ENCODE measurements at regions not wholly inside any gene's neighbourhood (a gene's known extent, or its start where the extent isn't known, plus 50 kb on each side); places are given as distances from the start of the nearest gene placed in this dataset.

DNA sequence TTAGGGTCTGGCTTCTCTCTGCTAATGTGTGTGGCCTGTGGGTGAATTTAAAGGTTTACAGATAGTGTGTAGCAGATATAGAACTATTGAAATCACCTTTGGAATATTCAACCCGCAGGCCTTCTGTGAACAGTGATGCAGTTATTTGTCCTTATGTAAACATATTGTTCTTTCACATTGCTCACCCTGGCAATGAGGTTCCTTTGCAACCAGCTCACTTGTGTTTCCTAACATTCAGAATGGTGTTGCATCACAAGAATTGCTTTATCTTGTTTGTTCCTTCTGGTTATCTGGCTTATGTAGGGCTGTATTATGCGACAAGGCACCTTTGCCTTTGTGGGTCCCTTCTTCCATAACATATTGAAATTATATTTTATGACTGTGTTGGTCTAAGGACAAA is 370.3 kb downstream of the NNT start:
- no peak for DNase-seq (ENCODE audit: low spot score)
- intact Hi-C loops (cut with DNase I) = no loop called here

DNA sequence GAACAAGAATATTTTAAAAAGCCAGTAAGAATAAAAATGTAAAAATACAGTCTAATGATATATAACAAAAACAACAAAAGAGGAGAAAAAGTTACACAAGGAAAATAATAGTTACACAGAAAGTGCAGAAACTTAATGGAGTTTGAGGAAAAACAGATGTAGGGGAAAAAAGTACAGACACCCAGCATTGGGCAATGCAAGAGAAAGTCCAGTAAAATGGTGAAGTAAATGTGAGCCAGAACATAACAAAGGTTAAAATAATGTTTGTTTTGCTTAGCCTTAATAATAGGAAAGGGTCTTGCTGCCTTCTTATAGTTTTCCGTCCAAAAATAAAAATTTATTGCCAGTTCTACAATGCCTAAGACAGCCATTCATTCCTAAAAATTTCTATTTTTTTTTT is 364.2 kb downstream of the NNT start:
- DNase-seq (ENCODE audit: low spot score) = no peak
- intact Hi-C loops (cut with DNase I) = no loop called here

DNA sequence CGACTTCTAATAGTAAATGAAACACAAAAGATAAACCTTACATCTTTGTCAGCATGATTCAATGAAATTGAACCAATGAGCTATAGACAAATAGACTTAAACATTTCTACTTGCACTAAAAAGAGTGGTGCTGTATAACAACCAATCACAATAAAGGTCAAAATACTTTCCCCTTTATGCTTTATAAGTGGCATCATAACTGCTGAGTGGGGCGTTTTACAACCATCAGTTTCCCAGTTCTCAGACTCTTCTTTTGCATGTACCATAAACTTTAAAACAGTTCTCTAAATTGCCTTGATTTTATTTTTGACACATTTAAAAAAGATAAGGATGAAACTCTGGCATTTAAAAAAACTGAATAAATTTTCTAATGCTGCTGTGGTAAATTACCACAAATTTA is 356.2 kb downstream of the NNT start:
- intact Hi-C loops (cut with DNase I) = no loop called here

DNA sequence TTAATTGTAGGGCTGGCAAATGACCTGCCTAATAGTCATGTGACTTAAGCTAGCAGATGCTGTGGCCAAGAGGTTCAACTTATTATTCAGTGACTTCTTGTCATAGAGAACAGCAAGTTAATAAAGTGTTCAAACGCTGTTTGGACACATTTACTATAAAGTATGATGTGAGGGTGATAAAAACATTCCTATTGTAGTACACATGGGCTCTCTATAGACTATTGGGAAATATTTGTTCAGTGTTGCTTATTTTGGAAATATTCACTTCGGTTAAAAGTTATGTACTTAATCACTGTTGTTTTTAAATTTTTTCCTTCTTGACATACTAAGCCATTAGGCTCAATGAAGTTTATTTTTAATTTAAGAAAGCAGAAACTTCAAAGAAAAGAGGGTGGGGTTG is 345.0 kb downstream of the NNT start:
- no peak for DNase-seq (ENCODE audit: low spot score)
- intact Hi-C loops (cut with DNase I) = no loop called here

More for the DNA sequence above, 356.2 kb downstream of the NNT start:
- DNase-seq (ENCODE audit: low spot score) = no peak

DNA sequence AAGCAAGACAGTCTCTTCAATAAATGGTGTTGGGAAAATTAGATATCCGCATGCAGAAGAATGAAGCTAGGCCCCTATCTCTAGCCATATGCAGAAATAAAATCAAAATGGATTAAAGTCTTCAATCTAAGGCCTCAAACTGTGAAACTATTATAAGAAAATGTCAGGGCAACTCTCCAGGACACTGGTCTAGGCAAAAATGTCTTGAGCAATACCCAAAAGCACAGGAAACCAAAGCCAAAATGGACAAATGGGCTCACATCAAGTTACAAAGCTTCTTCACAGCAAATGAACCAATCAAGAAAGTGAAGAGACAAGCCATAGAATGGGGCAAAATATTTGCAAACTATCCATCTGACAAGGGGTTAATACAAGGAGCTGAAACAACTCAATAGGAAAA is 338.8 kb downstream of the NNT start:
- intact Hi-C loops (cut with DNase I) = no loop called here
- DNase-seq (ENCODE audit: low spot score) = no peak

DNA sequence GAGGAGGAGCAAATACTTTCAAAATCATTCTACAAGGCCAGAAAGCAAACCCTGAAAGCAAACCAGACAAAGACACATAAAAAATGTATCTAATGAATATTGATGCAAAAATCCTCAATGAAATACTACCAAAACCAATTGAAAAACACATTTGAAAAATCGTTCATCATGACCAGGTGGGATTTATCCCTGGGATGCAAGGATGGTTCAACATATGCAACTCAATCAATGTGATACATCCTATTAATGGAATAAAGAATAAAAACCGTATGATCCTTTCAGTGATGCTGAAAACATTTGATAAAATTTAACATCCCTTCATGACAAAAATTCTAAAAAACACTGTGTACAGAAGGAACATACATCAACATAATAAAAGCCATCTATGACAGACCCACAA is 337.6 kb downstream of the NNT start:
- no peak for DNase-seq (ENCODE audit: low spot score)
- intact Hi-C loops (cut with DNase I) = no loop called here

DNA sequence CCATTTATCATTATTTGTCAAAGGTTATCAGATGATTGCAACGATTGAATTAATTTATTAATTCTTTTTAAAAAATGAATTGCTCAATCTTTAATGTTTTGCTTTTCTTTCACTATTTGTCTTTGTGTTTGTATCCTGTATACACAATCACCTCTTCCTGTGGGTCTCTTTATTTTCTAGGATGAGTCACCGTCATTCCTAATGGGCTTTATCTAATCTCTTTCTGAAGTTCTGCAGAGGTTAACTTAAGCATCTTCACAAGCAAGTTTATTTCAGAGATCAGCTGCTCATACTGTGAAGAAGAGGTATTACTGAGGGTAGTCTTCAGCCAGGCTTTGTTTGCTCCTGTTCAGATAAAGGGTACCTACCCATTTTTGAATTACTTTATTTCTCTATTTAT is 323.9 kb downstream of the NNT start:
- intact Hi-C loops (cut with DNase I) = no loop called here
- no peak for DNase-seq (ENCODE audit: low spot score)

DNA sequence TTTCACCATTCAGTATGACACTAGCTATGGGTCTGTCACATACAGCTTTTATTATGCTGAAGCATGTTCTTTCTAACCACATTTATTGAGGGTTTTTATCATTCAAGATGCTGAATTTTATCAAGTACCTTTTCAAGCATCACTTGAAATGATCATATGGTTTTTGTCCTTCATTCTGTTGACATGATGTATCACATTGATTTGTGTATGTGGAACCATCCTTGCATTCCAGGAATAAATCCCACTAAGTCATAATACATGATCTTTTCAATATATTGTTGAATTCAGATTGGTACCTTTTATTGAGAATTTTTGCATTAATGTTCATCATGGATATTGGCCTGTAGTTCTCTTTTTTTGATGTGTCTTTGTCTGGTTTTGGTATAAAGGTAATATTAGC is 317.4 kb downstream of the NNT start:
- no peak for DNase-seq (ENCODE audit: low spot score)
- intact Hi-C loops (cut with DNase I) = no loop called here

DNA sequence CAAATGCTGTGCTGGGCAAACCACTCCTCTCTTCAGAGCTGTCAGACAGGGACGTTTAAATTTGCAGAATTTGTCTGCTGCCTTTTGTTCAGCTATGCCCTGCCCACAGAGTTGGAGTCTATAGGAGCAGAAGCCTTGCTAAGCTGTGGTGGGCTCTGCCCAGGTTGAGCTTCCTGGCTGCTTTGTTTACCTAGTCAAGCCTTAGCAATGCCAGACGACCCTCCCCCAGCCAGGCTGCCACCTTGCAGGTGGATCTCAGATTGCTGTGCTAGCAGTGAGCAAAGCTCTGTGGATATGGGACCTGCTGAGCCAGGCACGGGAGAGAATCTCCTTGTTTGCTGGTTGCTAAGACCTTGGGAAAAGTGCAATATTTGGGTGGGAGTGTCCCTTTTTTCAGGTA is 314.9 kb downstream of the NNT start:
- DNase-seq (ENCODE audit: low spot score) = no peak
- intact Hi-C loops (cut with DNase I) = no loop called here

DNA sequence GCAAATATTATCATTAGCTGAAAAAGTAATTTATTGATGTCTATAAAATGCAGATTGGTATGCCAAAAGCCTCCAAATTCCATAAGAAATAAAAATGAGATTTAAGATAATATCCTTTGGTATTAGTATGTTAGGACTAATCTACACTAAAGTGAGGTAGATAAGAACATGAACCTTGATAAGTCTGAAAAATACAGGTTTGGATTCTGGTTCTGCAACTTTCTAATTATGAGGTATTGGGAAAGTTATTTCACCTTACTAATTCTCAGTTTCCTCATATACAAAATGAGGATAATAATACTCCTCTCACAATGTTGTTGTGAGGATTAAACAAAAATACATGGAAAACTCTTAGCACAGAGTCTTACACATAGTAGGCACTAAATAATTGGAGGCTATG is 300.1 kb downstream of the NNT start:
- no peak for DNase-seq (ENCODE audit: low spot score)
- intact Hi-C loops (cut with DNase I) = no loop called here

DNA sequence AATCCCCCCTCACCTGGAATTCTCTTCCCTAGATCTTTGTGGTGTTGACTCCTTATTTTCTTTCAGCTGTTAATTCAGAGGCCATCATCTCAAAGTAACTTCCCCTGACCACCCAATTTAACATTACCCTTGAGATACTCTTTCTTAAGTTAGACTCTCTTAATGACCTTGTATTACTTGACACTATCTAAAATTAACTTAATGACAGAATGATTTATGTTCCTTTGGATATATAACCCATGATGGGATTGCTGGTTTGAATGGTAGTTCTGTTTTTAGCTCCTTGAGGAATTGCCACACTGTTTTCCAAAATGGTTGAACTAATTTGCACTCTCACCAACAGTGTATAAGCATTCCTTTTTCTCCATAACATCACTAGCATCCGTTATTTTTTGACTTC is 298.0 kb downstream of the NNT start:
- intact Hi-C loops (cut with DNase I) = no loop called here
- no peak for DNase-seq (ENCODE audit: low spot score)

DNA sequence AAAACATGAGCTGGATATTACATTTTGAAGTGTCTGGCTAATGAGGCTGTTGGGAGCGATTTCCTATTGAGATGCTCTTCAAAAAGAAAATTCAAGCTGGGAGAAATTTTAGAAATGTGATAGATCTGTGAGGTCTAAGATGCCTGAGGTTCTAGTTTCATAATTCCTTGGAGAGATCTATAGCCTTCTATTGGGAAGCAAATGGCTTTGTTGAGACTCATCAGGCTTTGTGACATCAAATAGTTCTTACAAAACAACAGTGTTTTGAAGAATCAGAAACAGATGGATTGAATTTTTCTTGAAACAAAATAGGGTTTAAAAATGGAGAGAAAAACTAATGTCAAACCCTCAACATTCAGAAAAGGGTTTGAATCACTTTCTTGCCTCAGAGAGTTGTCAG is 292.9 kb downstream of the NNT start:
- no peak for DNase-seq (ENCODE audit: low spot score)
- intact Hi-C loops (cut with DNase I) = no loop called here

DNA sequence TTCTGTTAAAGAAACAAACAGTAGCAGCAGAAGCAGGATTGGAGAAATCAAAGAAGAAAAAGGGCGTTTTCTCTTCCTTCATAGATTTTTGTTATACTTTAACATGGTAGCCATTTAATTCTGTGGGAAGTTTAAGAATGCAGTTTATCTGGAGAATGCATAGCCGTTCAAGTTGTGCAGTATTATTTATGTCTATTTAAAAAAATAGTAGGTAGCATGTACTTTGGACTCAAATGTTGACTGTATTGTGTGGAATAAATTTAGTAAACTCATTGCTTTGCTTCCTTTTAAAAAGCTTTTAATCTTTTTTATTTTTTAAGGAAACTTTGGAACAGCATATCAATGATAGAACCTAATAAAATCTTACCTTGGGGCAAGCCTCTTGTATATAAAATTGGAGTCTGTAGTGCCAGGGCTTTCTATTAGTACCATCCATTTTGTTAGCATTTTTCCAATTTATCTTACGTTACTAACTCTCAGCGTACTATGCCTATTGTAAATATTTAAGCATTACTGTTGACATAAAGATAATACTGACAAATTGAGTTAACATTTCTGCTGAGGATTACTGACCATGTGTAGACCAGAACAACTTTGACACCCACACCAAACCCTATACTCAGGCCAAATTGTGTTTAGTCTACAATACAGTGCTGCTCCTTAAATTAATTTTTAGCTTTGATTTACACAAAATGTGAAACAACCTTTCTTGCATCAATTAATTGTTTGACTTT is 291.1 kb downstream of the NNT start:
- intact Hi-C loops (cut with DNase I) = no loop called here
- DNase-seq (ENCODE audit: low spot score) = no peak

DNA sequence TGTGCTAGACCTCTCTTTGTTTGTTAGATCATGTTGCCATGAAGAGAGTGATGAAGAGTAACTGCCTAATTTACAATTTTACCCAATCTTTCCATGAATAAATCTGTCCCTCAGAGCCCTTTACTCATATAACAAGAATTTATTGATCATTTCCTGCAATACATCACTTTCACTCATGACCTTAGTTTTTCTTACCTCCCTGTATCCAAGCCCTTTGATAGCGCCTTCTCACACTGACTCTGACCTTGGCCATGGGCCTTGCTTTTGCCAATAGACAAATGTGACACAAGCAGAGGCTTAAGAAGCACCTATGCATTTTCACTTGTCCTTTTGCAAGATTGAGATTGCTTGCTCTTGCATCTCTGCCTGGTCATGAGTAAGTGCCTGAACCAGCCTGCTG is 288.1 kb downstream of the NNT start:
- intact Hi-C loops (cut with DNase I) = no loop called here
- DNase-seq (ENCODE audit: low spot score) = no peak

DNA sequence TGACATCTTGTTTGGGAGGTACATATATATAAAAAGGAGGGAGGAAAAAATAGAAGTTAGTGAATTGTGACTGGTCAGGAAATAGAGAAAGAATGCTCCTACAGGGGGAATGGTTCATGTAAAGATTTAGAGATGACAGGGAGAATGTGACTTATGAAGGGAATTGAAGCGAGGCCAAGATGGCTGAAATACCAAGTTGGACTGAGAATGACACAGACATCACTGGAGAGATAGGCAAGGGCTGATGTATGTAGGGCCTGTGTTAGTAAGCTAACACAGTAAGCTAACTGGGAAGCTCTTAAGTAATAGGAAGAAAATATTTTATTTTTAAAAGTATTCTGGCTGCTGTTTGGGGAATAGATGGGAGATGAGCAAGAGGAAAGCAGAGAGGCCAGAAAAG is 286.3 kb downstream of the NNT start:
- DNase-seq (ENCODE audit: low spot score) = no peak
- intact Hi-C loops (cut with DNase I) = no loop called here

DNA sequence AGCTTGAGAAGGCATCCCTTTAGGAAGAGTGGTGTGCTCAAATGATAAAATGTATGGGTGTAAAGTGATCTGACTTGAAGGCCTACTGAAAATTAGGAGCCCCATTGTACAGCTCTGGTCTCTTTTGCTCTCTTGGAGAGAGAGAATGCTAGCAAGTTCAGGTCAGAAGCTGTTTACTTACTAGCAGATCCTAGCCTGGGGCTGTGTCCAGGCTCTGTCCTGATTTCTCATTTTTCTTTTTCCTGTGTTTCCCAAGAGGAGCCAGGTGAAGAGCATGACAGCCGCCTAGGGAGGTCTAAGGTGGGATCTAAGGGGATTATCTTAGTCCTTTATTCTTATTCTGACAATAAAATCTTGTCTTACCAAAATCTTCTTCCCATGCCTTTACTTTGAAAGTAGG is 272.8 kb downstream of the NNT start:
- DNase-seq (ENCODE audit: low spot score) = no peak
- intact Hi-C loops (cut with DNase I) = no loop called here

DNA sequence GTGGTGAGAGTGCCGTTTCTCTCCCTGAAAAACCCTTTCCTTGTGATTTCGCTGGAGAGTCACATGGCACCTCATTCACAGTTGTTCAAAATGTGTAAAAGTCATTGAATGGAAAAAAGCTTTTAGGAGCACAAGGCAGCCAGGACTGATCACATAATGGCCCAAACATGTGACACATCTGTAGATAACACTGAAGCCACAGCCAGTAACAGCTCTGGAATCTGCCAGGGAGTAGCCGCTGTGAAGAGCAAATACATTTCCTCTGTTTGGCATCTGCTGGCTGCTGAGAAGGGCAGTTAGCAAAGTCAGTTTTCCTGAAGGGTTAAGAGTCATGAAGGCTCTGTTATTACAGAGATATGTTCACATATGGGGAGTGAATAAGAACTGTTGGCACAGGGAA is 271.8 kb downstream of the NNT start:
- DNase-seq (ENCODE audit: low spot score) = no peak
- intact Hi-C loops (cut with DNase I) = no loop called here

DNA sequence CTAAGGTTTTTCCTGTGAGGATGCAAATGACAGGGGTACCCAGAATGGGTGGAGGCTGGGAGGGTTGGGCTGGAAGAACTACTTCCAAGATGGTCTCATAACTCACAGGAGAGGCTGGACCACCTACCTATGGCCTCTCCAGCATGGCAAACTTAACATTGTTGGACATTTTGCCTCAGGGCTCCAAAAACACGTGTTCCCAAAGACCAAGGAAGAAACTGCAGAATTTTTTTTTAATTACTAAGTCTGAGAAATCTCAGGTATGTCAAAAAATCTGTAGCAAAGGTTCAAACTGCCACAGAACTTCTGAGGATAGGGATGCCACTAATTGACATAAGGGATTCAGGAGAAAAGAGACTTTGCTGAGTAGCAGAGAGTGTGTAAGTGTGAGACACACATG is 270.8 kb downstream of the NNT start:
- intact Hi-C loops (cut with DNase I) = no loop called here
- no peak for DNase-seq (ENCODE audit: low spot score)

DNA sequence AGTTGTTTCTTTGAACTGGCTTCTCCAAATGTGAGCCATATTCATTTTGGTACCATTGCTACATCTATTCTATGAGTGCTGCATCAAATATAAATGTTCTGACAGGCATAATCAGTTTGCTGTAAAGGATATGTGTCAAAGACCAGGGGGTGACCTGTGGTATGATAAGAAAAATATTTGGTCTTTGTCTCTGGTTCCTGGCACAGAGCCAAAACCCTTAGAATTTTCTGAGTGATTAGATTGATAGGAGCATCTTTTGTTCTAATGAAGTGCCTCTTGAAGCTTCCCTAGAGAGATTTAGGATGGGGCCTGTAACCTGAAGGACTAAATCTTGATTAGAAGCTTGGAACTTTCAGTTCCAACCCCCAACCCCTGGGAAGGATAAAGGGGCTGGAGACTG is 256.3 kb downstream of the NNT start:
- no peak for DNase-seq (ENCODE audit: low spot score)
- intact Hi-C loops (cut with DNase I) = no loop called here

DNA sequence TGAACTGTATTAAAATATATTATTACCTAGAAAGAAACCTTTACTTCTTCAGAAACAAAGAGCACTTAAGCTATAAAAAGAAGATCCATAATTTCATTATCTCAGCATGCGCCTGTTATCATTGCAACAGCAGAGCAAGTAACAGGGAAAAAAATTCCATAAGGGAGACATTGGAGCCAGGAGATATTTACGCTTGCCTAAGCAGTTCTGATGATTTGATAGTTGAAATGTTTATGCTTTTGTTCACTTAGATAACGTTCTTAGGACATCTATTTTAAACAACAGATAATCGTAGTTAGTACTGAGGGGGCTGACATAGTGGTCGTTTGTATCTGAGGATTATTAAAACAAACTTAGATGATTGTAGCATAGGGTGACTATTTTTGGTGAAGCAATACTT is 252.5 kb downstream of the NNT start:
- intact Hi-C loops (cut with DNase I) = no loop called here

DNA sequence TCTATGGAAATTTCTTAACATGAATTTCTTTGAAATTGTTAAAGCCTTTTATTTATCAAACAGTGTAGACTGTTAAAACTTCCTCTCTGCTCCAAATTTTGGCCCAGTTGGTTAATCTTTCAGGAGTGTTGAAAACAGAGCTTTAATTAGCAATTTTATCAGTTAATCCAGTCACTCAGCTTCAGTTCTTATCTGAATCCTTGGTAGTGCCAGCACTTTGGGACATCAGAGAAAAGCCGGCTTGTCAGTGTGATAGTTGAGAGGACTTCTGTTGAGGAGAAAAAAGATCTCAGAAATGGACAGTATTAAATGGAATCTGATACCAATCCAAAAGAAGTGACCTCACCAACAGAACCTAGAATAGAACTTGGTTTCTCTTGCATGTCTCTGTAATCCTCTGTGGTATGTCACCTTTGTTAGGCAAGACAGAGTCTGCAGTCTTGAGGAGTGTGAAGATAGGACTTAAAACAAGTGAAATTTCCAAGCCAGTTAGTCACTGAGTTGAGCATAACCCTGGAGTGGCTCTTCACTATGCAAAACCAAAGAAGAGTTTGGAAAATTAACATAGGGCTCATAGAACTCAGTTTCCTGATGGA is 251.8 kb downstream of the NNT start:
- intact Hi-C loops (cut with DNase I) = no loop called here
- DNase-seq (ENCODE audit: low spot score) = no peak

More for the DNA sequence above, 252.5 kb downstream of the NNT start:
- no peak for DNase-seq (ENCODE audit: low spot score)

DNA sequence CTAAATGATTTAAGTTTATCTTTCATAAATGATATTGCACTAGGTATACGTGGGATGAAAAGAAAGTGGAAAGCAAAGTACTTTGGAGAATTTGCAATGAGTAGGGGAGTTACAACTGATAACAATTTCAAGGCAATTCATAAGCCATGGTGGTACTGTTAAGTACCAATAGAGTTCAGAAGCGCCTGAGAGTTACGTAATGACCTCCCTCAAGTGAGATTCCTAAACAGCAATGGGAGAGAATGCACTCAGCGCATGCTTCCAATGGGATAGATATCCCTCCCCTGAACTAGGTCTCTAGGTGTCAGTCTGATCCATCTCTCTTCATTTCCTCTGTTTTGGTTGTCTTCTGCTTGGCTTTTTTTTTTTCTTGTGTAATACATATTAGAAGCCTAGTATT is 249.3 kb downstream of the NNT start:
- intact Hi-C loops (cut with DNase I) = no loop called here
- DNase-seq (ENCODE audit: low spot score) = no peak
